ENCODE measurements at regions not wholly inside any gene's neighbourhood (a gene's known extent, or its start where the extent isn't known, plus 50 kb on each side); places are given as distances from the start of the nearest gene placed in this dataset.
"Not testable (repeated sequence)": the region's sequence is repeated elsewhere in the genome, so short reads cannot be mapped to it uniquely, and the experiment has no call there.

- H3K9me3 ChIP-seq: no peaks in the 10 kb centered on the region
- DNase-seq: no peak
- no peak for TF ChIP-seq CTCF (IDR thresholded peaks at IDR 0.05)
- TF ChIP-seq POLR2A (IDR thresholded peaks at IDR 0.05): no peak
- H3K36me3 ChIP-seq: no peaks in the 10 kb centered on the region
- no peak overlapping the region for H3K27ac ChIP-seq
- intact Hi-C loops (cut with DNase I; ENCODE audit: low total_unique reads): no loop called here
- H3K4me1 ChIP-seq: no peaks in the 10 kb centered on the region
- H3K4me3 ChIP-seq: no peak overlapping the region
- H3K27me3 ChIP-seq: no peaks in the 10 kb centered on the region
These were observed 126.9 kb upstream of the BCOR start for GRCh38 chrX:40224658-40225057.

GRCh38 chrX:40222612-40223011 lies 124.9 kb upstream of the BCOR start:
- H3K36me3 ChIP-seq; H3K27ac ChIP-seq; H3K9me3 ChIP-seq; H3K27me3 ChIP-seq; H3K4me1 ChIP-seq; DNase-seq; intact Hi-C loops (cut with DNase I; ENCODE audit: low total_unique reads); H3K4me3 ChIP-seq: not testable (repeated sequence)

GRCh38 chrX:40213092-40213491 lies 115.3 kb upstream of the BCOR start:
- Histone ChIP-seq H3K27me3 (no peaks in the 10 kb centered on the region), H3K9me3 (no peaks in the 10 kb centered on the region), H3K4me3 (no peak overlapping the region), H3K4me1 (no peaks in the 10 kb centered on the region), H3K36me3 (no peaks in the 10 kb centered on the region), H3K27ac (no peak overlapping the region)
- no peak for DNase-seq
- TF ChIP-seq POLR2A (IDR thresholded peaks at IDR 0.05) (no peak), CTCF (IDR thresholded peaks at IDR 0.05) (no peak)
- intact Hi-C loops (cut with DNase I; ENCODE audit: low total_unique reads): no loop called here

- no peak overlapping the region for H3K4me3 ChIP-seq
- no peak for TF ChIP-seq CTCF (IDR thresholded peaks at IDR 0.05)
- no peak for TF ChIP-seq POLR2A (IDR thresholded peaks at IDR 0.05)
- H3K4me1 ChIP-seq: no peaks in the 10 kb centered on the region
- H3K36me3 ChIP-seq: no peaks in the 10 kb centered on the region
- H3K27me3 ChIP-seq: peaks cover 0 to 3% of the 10 kb centered on the region in 2 donors
- H3K9me3 ChIP-seq: no peaks in the 10 kb centered on the region
- no peak overlapping the region for H3K27ac ChIP-seq
- no peak for DNase-seq
- intact Hi-C loops (cut with DNase I; ENCODE audit: low total_unique reads): no loop called here
These were observed 112.3 kb upstream of the BCOR start for GRCh38 chrX:40209951-40210617.

- no peaks in the 10 kb centered on the region for H3K4me1 ChIP-seq
- H3K27me3 ChIP-seq: peaks cover 0 to 3% of the 10 kb centered on the region in 2 donors
- DNase-seq: no peak
- H3K27ac ChIP-seq: no peak overlapping the region
- no peak overlapping the region for H3K4me3 ChIP-seq
- intact Hi-C loops (cut with DNase I; ENCODE audit: low total_unique reads): no loop called here
- H3K36me3 ChIP-seq: no peaks in the 10 kb centered on the region
- no peaks in the 10 kb centered on the region for H3K9me3 ChIP-seq
- TF ChIP-seq CTCF (IDR thresholded peaks at IDR 0.05) (no peak), POLR2A (IDR thresholded peaks at IDR 0.05) (no peak)
These were observed 109.9 kb upstream of the BCOR start for GRCh38 chrX:40207626-40208025.

GRCh38 chrX:40205471-40205870 lies 107.7 kb upstream of the BCOR start:
- H3K4me1 ChIP-seq: no peaks in the 10 kb centered on the region
- intact Hi-C loops (cut with DNase I; ENCODE audit: low total_unique reads): no loop called here
- H3K36me3 ChIP-seq: no peaks in the 10 kb centered on the region
- H3K27ac ChIP-seq: no peak overlapping the region
- no peak for TF ChIP-seq POLR2A (IDR thresholded peaks at IDR 0.05)
- no peak for TF ChIP-seq CTCF (IDR thresholded peaks at IDR 0.05)
- DNase-seq: no peak
- no peak overlapping the region for H3K4me3 ChIP-seq
- peaks cover 0 to 3% of the 10 kb centered on the region in 2 donors for H3K27me3 ChIP-seq
- no peaks in the 10 kb centered on the region for H3K9me3 ChIP-seq

All from uterus (tissue), 3 donors.